ENCODE measurements at regions not wholly inside any gene's neighbourhood (a gene's known extent, or its start where the extent isn't known, plus 50 kb on each side); places are given as distances from the start of the nearest gene placed in this dataset.
"Not testable (repeated sequence)": the region's sequence is repeated elsewhere in the genome, so short reads cannot be mapped to it uniquely, and the experiment has no call there.

- DNase-seq (no peak), ATAC-seq (no peak)
- H3K27ac ChIP-seq, result no peak overlapping the region
- no peaks in the 10 kb centered on the region for H3K36me3 ChIP-seq
- H3K4me3 ChIP-seq, result no peak overlapping the region
- H3K27me3 ChIP-seq (ENCODE audit: low read depth), result no peaks in the 10 kb centered on the region
- no peaks in the 10 kb centered on the region for H3K9me3 ChIP-seq
- TF ChIP-seq CTCF (IDR thresholded peaks at IDR 0.05), result no peak
- no peaks in the 10 kb centered on the region for H3K4me1 ChIP-seq
- intact Hi-C loops (cut with DNase I), result no loop called here
Measured at GRCh38 chr3:164416491-164417222, 661.6 kb downstream of the SI start.

- Histone ChIP-seq H3K27ac (no peak overlapping the region), H3K4me1 (no peaks in the 10 kb centered on the region), H3K9me3 (no peaks in the 10 kb centered on the region), H3K27me3 (ENCODE audit: low read depth) (no peaks in the 10 kb centered on the region), H3K36me3 (no peaks in the 10 kb centered on the region), H3K4me3 (no peak overlapping the region)
- ATAC-seq (no peak), DNase-seq (no peak)
- TF ChIP-seq CTCF (IDR thresholded peaks at IDR 0.05), result no peak
- intact Hi-C loops (cut with DNase I), result no loop called here
Measured at GRCh38 chr3:164408326-164408725, 670.0 kb downstream of the SI start.

- ATAC-seq (no peak), DNase-seq (no peak)
- TF ChIP-seq CTCF (IDR thresholded peaks at IDR 0.05), result no peak
- Histone ChIP-seq H3K27me3 (ENCODE audit: low read depth) (no peaks in the 10 kb centered on the region), H3K36me3 (no peaks in the 10 kb centered on the region), H3K27ac (no peak overlapping the region), H3K9me3 (no peaks in the 10 kb centered on the region), H3K4me3 (no peak overlapping the region), H3K4me1 (no peaks in the 10 kb centered on the region)
- intact Hi-C loops (cut with DNase I), result no loop called here
Measured at GRCh38 chr3:164407111-164407510, 671.2 kb downstream of the SI start.

- Histone ChIP-seq H3K27ac (no peak overlapping the region), H3K9me3 (no peaks in the 10 kb centered on the region), H3K36me3 (no peaks in the 10 kb centered on the region), H3K4me3 (no peak overlapping the region), H3K27me3 (ENCODE audit: low read depth) (no peaks in the 10 kb centered on the region), H3K4me1 (no peaks in the 10 kb centered on the region)
- intact Hi-C loops (cut with DNase I), result no loop called here
- ATAC-seq, result no peak
- DNase-seq, result no peak
- TF ChIP-seq CTCF (IDR thresholded peaks at IDR 0.05), result no peak
Measured at GRCh38 chr3:164406281-164406680, 672.0 kb downstream of the SI start.

GRCh38 chr3:164401923-164402322 is 676.4 kb downstream of the SI start:
- intact Hi-C loops (cut with DNase I), result no loop called here

GRCh38 chr3:164401440-164401839 is 676.9 kb downstream of the SI start:
- H3K4me3 ChIP-seq; intact Hi-C loops (cut with DNase I); ATAC-seq; DNase-seq; H3K27me3 ChIP-seq (ENCODE audit: low read depth); H3K27ac ChIP-seq; H3K4me1 ChIP-seq; H3K36me3 ChIP-seq; H3K9me3 ChIP-seq: not testable (repeated sequence)

More at GRCh38 chr3:164401923-164402322, 676.4 kb downstream of the SI start:
- no peak overlapping the region for H3K4me3 ChIP-seq
- no peak for TF ChIP-seq CTCF (IDR thresholded peaks at IDR 0.05)
- H3K4me1 ChIP-seq, result no peaks in the 10 kb centered on the region
- no peaks in the 10 kb centered on the region for H3K27me3 ChIP-seq (ENCODE audit: low read depth)
- H3K36me3 ChIP-seq, result no peaks in the 10 kb centered on the region
- DNase-seq (no peak), ATAC-seq (no peak)
- no peak overlapping the region for H3K27ac ChIP-seq
- no peaks in the 10 kb centered on the region for H3K9me3 ChIP-seq

All from lower lobe of right lung (tissue), 2 donors.